Activated B cell treated with CpG ODN at 0.5 μM for 24 hours (primary cell): ENCODE measurements at regions not wholly inside any gene's neighbourhood (a gene's known extent, or its start where the extent isn't known, plus 50 kb on each side); places are given as distances from the start of the nearest gene placed in this dataset.

ENCODE experiments used
- ATAC-seq: fragments of 200-7000 bp; cut with Tn5 transposase; one replicate; pipeline ENCODE4 v1.10.0; 2021; ENCODE audit warnings: low read depth, mild to moderate bottlenecking, moderate library complexity
- CTCF ChIA-PET: fragments of 350-600 bp; sonication (Branson Sonifier 250); formaldehyde crosslinking; loops from one replicate; lab custom pipeline; 2021; ENCODE audit warnings: antibody characterized with exemption; lab: Charles Lee
- POLR2A ChIA-PET: fragments of 350-600 bp; sonication (Branson Sonifier 250); formaldehyde crosslinking; loops from one replicate; lab custom pipeline; 2021; ENCODE audit warnings: antibody characterized with exemption; lab: Charles Lee
- DNase-seq: peaks from one replicate; pipeline ENCODE4 v3.0.0; 2022
- H3K27ac Mint-ChIP-seq: one replicate; pipeline ENCODE4 v1.8.0; 2020; ENCODE audit warnings: mixed read lengths
- H3K27me3 Mint-ChIP-seq: one replicate; pipeline ENCODE4 v1.8.0; 2021; ENCODE audit warnings: mixed read lengths
- H3K36me3 Mint-ChIP-seq: one replicate; pipeline ENCODE4 v1.8.0; 2021; ENCODE audit warnings: low read depth, mixed read lengths
- H3K4me1 Mint-ChIP-seq: one replicate; pipeline ENCODE4 v1.8.0; 2021; ENCODE audit warnings: mixed read lengths
- H3K4me3 Mint-ChIP-seq: one replicate; pipeline ENCODE4 v1.8.0; 2020; ENCODE audit warnings: mild to moderate bottlenecking, mixed read lengths
- H3K9me3 Mint-ChIP-seq: one replicate; pipeline ENCODE4 v1.8.0; 2020; ENCODE audit warnings: mixed read lengths
- CTCF ChIP-seq: fragments of 200-600 bp; IDR thresholded peaks from one replicate; pipeline ENCODE4 v1.8.0; 2022; ENCODE audit warnings: antibody characterized with exemption, mild to moderate bottlenecking
- intact Hi-C: fragments of 100-400 bp; cut with micrococcal nuclease; formaldehyde crosslinking; loops from one replicate; pipeline ENCODE4 v1.15.1; 2024

- Mint-ChIP-seq H3K27ac (no peak overlapping the region), H3K4me3 (no peak overlapping the region)
- CTCF ChIA-PET = no interaction called here
Measured at GRCh38 chr4:151990201-151990600, 229.4 kb upstream of the GATB start.

DNA sequence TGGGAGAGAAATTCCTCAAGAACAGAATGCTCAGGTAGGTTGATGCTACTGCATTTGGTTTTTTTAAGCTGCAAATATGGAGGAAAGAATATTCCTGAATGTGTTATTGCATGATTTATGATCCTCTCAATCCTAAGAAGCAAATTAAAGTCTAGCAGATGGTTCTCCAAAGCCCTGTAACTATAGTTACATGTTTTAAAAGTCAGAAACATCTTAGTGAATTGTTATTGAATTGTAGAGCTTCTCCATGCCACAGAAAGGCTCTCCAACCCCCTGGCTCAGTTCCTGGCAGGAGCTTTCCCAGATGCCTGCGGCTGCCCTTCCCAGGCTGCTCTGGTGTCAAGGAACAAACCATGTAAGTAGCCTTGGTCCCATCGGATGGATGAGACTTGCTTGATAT is 227.8 kb upstream of the GATB start:
- Mint-ChIP-seq H3K27ac (no peak overlapping the region), H3K27me3 (no peaks in the 10 kb centered on the region), H3K9me3 (no peaks in the 10 kb centered on the region), H3K36me3 (no peaks in the 10 kb centered on the region), H3K4me1 (no peaks in the 10 kb centered on the region), H3K4me3 (no peak overlapping the region)
- ChIA-PET CTCF (no interaction called here), POLR2A (no interaction called here)
- no peak for ATAC-seq
- no peak for DNase-seq
- no peak for TF ChIP-seq CTCF
- intact Hi-C loops = no loop called here

More at GRCh38 chr4:151990201-151990600, 229.4 kb upstream of the GATB start:
- no peak for ATAC-seq
- no peaks in the 10 kb centered on the region for H3K9me3 Mint-ChIP-seq
- no peaks in the 10 kb centered on the region for H3K4me1 Mint-ChIP-seq
- intact Hi-C loops = no loop called here
- no peak for DNase-seq
- no peak for TF ChIP-seq CTCF
- no peaks in the 10 kb centered on the region for H3K27me3 Mint-ChIP-seq
- POLR2A ChIA-PET = no interaction called here
- no peaks in the 10 kb centered on the region for H3K36me3 Mint-ChIP-seq

DNA sequence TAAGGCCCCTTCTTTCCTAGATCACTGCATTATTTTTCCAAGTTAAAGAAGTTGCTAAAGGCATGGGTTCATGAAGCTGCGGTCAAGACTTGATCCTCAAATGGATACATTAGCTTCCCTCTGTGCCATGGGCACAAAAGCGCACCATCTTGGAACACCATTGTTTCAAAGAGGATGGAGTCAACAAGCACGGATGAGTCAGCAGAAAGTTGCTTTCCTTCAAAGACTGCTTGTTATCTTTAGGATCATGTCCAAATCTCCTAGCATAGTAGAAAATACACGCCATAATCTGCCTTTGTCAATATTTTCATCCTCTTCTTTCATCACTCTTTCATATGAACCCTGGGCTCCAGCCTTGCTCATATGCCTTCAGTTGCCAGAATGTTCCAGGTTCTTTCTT is 226.8 kb upstream of the GATB start:
- ATAC-seq (no peak), DNase-seq (no peak)
- no peaks in the 10 kb centered on the region for H3K4me1 Mint-ChIP-seq
- no peaks in the 10 kb centered on the region for H3K36me3 Mint-ChIP-seq
- POLR2A ChIA-PET = no interaction called here
- intact Hi-C loops = no loop called here
- H3K9me3 Mint-ChIP-seq = no peaks in the 10 kb centered on the region
- CTCF ChIA-PET = no interaction called here
- no peak for TF ChIP-seq CTCF
- no peak overlapping the region for H3K4me3 Mint-ChIP-seq
- no peak overlapping the region for H3K27ac Mint-ChIP-seq
- no peaks in the 10 kb centered on the region for H3K27me3 Mint-ChIP-seq

DNA sequence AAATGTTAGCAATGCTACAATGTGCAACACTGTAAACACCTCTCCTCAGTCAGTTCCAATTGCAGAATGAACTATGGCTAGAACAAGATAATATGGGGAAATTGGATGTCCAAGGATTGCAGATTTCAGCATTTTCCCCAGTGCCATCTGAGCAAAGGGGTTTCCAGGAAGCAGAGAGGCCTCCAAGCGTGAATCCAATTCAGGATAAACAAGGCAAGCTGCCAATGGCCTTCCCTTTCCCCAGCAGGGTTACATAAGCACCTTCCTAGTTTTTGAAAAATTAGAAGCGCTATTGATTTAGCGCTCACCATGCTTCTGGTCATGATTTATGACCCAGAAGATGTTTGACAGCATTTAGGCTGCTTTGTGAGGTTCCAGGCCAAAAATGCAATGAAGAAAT is 223.0 kb upstream of the GATB start:
- DNase-seq = no peak
- Mint-ChIP-seq H3K27ac (no peak overlapping the region), H3K4me1 (no peaks in the 10 kb centered on the region), H3K4me3 (no peak overlapping the region), H3K9me3 (peaks cover 6% of the 10 kb centered on the region), H3K36me3 (no peaks in the 10 kb centered on the region), H3K27me3 (no peaks in the 10 kb centered on the region)
- ATAC-seq = no peak
- no peak for TF ChIP-seq CTCF
- ChIA-PET CTCF (no interaction called here), POLR2A (no interaction called here)
- intact Hi-C loops = no loop called here

DNA sequence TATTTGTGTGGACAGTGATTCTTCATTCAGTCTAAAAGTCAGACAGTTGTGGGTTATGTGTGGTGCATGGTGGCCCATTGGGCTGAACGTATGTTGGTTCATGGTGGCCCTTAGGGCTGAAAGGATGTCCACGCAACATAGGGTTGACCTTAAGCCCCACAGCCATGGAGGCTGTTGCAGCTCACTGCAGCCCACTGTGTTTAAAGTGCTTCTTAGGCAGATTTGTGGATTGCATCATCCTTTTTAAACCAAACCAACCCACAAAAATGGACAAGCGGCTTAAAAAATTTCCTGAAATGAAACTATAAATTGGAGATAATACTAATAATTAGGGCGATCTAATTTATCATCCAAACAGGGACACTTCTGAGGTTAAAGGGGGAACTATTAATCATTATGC is 219.0 kb upstream of the GATB start:
- CTCF ChIA-PET = no interaction called here
- Mint-ChIP-seq H3K4me3 (no peak overlapping the region), H3K27me3 (no peaks in the 10 kb centered on the region), H3K27ac (no peak overlapping the region), H3K36me3 (peaks cover 7% of the 10 kb centered on the region), H3K4me1 (no peaks in the 10 kb centered on the region), H3K9me3 (peaks cover 26% of the 10 kb centered on the region)
- no peak for TF ChIP-seq CTCF
- ATAC-seq (no peak), DNase-seq (no peak)
- POLR2A ChIA-PET = no interaction called here
- intact Hi-C loops = no loop called here
